Neural progenitor cell (in vitro differentiated cells): ENCODE measurements at regions not wholly inside any gene's neighbourhood (a gene's known extent, or its start where the extent isn't known, plus 50 kb on each side); places are given as distances from the start of the nearest gene placed in this dataset.

Experiments
- CTCF ChIP-seq: fragments of 200-600 bp; sonication (generic); IDR thresholded peaks from 2 replicates; pipeline ENCODE4 v1.5.1; 2017; ENCODE audit warnings: antibody characterized with exemption, mild to moderate bottlenecking
- EZH2 ChIP-seq: fragments of 200-600 bp; sonication (generic); IDR thresholded peaks from 2 replicates; pipeline ENCODE4 v1.6.1; 2017; ENCODE audit warnings: antibody characterized with exemption, mild to moderate bottlenecking, moderate library complexity

- no peak for TF ChIP-seq CTCF
- TF ChIP-seq EZH2, result no peak
These were observed 167.5 kb upstream of the ZC3H12A start for GRCh38 chr1:37306871-37307270.
